OCI-LY7 (cell line): ENCODE measurements at regions not wholly inside any gene's neighbourhood (a gene's known extent, or its start where the extent isn't known, plus 50 kb on each side); places are given as distances from the start of the nearest gene placed in this dataset.

ENCODE experiments used
- EZH2phosphoT487 ChIP-seq: fragments of 200-600 bp; sonication (generic); IDR thresholded peaks from 2 replicates; pipeline ENCODE4 v1.6.1; 2018; ENCODE audit warnings: low read depth, borderline replicate concordance, mild to moderate bottlenecking, mixed run types, antibody characterized with exemption, low read length, moderate library complexity, mixed read lengths
- TF ChIP-seq, protein P1 (sequence below): fragments of 200-600 bp; sonication (generic); conservative IDR thresholded peaks from 2 replicates; pipeline ENCODE4 v1.5.1; 2014; ENCODE audit warnings: mild to moderate bottlenecking, antibody characterized with exemption, low read length, moderate library complexity, mixed read lengths

DNA sequence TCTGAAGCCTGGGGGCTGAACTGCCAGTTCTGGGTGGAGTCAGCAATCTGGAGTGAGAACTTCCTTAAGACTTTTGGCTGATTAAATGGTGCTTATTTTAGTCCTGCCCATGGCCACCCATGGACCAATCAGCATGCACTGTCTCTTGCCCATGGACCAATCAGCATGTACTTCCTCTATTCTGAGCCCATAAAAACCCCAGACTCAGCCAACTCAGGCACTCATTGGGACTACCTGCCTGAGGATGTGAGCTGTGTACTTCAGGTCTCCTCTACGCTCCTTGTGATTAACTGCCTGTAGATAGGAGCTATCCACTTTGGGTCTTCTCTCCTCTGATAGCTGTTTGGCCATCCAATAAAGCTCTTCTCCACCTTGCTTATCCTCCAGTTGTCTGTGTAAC is 342.3 kb upstream of the CCDC179 start:
- no peak for TF ChIP-seq EZH2phosphoT487
- TF ChIP-seq, protein P1, sequence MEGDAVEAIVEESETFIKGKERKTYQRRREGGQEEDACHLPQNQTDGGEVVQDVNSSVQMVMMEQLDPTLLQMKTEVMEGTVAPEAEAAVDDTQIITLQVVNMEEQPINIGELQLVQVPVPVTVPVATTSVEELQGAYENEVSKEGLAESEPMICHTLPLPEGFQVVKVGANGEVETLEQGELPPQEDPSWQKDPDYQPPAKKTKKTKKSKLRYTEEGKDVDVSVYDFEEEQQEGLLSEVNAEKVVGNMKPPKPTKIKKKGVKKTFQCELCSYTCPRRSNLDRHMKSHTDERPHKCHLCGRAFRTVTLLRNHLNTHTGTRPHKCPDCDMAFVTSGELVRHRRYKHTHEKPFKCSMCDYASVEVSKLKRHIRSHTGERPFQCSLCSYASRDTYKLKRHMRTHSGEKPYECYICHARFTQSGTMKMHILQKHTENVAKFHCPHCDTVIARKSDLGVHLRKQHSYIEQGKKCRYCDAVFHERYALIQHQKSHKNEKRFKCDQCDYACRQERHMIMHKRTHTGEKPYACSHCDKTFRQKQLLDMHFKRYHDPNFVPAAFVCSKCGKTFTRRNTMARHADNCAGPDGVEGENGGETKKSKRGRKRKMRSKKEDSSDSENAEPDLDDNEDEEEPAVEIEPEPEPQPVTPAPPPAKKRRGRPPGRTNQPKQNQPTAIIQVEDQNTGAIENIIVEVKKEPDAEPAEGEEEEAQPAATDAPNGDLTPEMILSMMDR: no peak
